Neural progenitor cell (in vitro differentiated cells): ENCODE measurements at regions not wholly inside any gene's neighbourhood (a gene's known extent, or its start where the extent isn't known, plus 50 kb on each side); places are given as distances from the start of the nearest gene placed in this dataset.

ENCODE experiments used
- DNase-seq: peaks from one replicate; pipeline ENCODE4 v3.0.0-alpha.2; 2016; ENCODE audit warnings: low spot score
- H2AFZ ChIP-seq: fragments of 200-600 bp; sonication (generic); replicated peaks from 2 replicates; pipeline ENCODE4 v1.6.1; 2016; ENCODE audit warnings: antibody characterized with exemption
- H3F3A ChIP-seq: fragments of 200-600 bp; sonication (generic); 2 replicates; pipeline ENCODE4 v1.6.1; 2016; ENCODE audit warnings: antibody characterized with exemption, low read depth
- H3K27ac ChIP-seq: fragments of 200-600 bp; sonication (generic); 2 replicates; pipeline ENCODE4 v1.5.1; 2016; ENCODE audit warnings: mild to moderate bottlenecking
- H3K27me3 ChIP-seq: fragments of 200-600 bp; sonication (generic); 2 replicates; pipeline ENCODE4 v1.6.1; 2016; ENCODE audit warnings: mild to moderate bottlenecking, moderate library complexity
- H3K36me3 ChIP-seq: fragments of 200-600 bp; sonication (generic); 2 replicates; pipeline ENCODE4 v1.5.1; 2016
- H3K4me1 ChIP-seq: fragments of 200-600 bp; sonication (generic); 2 replicates; pipeline ENCODE4 v1.6.1; 2016; ENCODE audit warnings: mixed run types
- H3K4me2 ChIP-seq: fragments of 200-600 bp; sonication (generic); 2 replicates; pipeline ENCODE4 v1.6.1; 2016
- H3K4me3 ChIP-seq: fragments of 200-600 bp; sonication (generic); 2 replicates; pipeline ENCODE4 v1.5.1; 2016
- H3K79me2 ChIP-seq: fragments of 200-600 bp; sonication (generic); 2 replicates; pipeline ENCODE4 v1.6.1; 2016; ENCODE audit warnings: low read depth
- H3K9ac ChIP-seq: fragments of 200-600 bp; sonication (generic); 2 replicates; pipeline ENCODE4 v1.6.1; 2016
- H3K9me3 ChIP-seq: fragments of 200-600 bp; sonication (generic); 2 replicates; pipeline ENCODE4 v1.5.1; 2016; ENCODE audit warnings: low read depth
- H4K20me1 ChIP-seq: fragments of 200-600 bp; sonication (generic); 2 replicates; pipeline ENCODE4 v1.6.1; 2016; ENCODE audit warnings: low read depth
- H3K27ac Mint-ChIP-seq: 3 replicates; pipeline ENCODE4 v1.8.0; 2021; ENCODE audit warnings: mixed read lengths
- H3K27me3 Mint-ChIP-seq: 2 replicates; pipeline ENCODE4 v1.8.0; 2022; ENCODE audit warnings: low read depth, mild to moderate bottlenecking, inconsistent platforms, moderate library complexity, mixed read lengths; ENCODE audit not compliant: insufficient read depth
- H3K36me3 Mint-ChIP-seq: 3 replicates; pipeline ENCODE4 v1.8.0; 2021; ENCODE audit warnings: mixed read lengths
- H3K4me1 Mint-ChIP-seq: 3 replicates; pipeline ENCODE4 v1.8.0; 2021; ENCODE audit warnings: mixed read lengths
- H3K4me3 Mint-ChIP-seq: 3 replicates; pipeline ENCODE4 v1.8.0; 2021; ENCODE audit warnings: mild to moderate bottlenecking, moderate library complexity, mixed read lengths
- H3K9me3 Mint-ChIP-seq: 3 replicates; pipeline ENCODE4 v1.8.0; 2020; ENCODE audit warnings: mixed read lengths
- EZH2 ChIP-seq: fragments of 200-600 bp; sonication (generic); IDR thresholded peaks from 2 replicates; pipeline ENCODE4 v1.6.1; 2017; ENCODE audit warnings: antibody characterized with exemption, mild to moderate bottlenecking, moderate library complexity
- EZH2phosphoT487 ChIP-seq: fragments of 200-600 bp; sonication (generic); IDR thresholded peaks from 2 replicates; pipeline ENCODE4 v1.6.1; 2017; ENCODE audit warnings: antibody characterized with exemption
- TF ChIP-seq, protein P1 (sequence below): fragments of 200-600 bp; sonication (generic); IDR thresholded peaks from 2 replicates; pipeline ENCODE4 v1.5.1; 2017; ENCODE audit warnings: antibody characterized with exemption, mild to moderate bottlenecking

- Histone ChIP-seq H3K9ac (no peak overlapping the region), H3K27me3 (no peaks in the 10 kb centered on the region), H3K9me3 (no peaks in the 10 kb centered on the region), H2AFZ (no peak overlapping the region), H3K27ac (no peak overlapping the region), H4K20me1 (no peaks in the 10 kb centered on the region), H3K4me3 (no peak overlapping the region), H3K79me2 (no peaks in the 10 kb centered on the region), H3F3A (no peaks in the 10 kb centered on the region), H3K36me3 (no peaks in the 10 kb centered on the region), H3K4me2 (no peak overlapping the region), H3K4me1 (peaks cover 8% of the 10 kb centered on the region)
- DNase-seq = no peak
- Mint-ChIP-seq H3K4me1 (peaks cover 8% of the 10 kb centered on the region), H3K36me3 (no peaks in the 10 kb centered on the region), H3K4me3 (no peak overlapping the region), H3K27me3 (peaks cover 11% of the 10 kb centered on the region), H3K27ac (no peak overlapping the region), H3K9me3 (no peaks in the 10 kb centered on the region)
- TF ChIP-seq EZH2 = no peak
Measured at GRCh38 chr20:40335437-40335836, 353.6 kb downstream of the MAFB start.

GRCh38 chr20:40333591-40333990 is 355.4 kb downstream of the MAFB start:
- Mint-ChIP-seq H3K27me3 (peaks cover 11% of the 10 kb centered on the region), H3K36me3 (no peaks in the 10 kb centered on the region), H3K4me3 (no peak overlapping the region), H3K27ac (no peak overlapping the region), H3K9me3 (no peaks in the 10 kb centered on the region), H3K4me1 (peaks cover 8% of the 10 kb centered on the region)
- no peaks in the 10 kb centered on the region for H3F3A ChIP-seq
- H3K27ac ChIP-seq = no peak overlapping the region
- no peak overlapping the region for H2AFZ ChIP-seq
- no peaks in the 10 kb centered on the region for H3K79me2 ChIP-seq
- no peaks in the 10 kb centered on the region for H3K9me3 ChIP-seq
- DNase-seq = no peak
- TF ChIP-seq, protein P1, sequence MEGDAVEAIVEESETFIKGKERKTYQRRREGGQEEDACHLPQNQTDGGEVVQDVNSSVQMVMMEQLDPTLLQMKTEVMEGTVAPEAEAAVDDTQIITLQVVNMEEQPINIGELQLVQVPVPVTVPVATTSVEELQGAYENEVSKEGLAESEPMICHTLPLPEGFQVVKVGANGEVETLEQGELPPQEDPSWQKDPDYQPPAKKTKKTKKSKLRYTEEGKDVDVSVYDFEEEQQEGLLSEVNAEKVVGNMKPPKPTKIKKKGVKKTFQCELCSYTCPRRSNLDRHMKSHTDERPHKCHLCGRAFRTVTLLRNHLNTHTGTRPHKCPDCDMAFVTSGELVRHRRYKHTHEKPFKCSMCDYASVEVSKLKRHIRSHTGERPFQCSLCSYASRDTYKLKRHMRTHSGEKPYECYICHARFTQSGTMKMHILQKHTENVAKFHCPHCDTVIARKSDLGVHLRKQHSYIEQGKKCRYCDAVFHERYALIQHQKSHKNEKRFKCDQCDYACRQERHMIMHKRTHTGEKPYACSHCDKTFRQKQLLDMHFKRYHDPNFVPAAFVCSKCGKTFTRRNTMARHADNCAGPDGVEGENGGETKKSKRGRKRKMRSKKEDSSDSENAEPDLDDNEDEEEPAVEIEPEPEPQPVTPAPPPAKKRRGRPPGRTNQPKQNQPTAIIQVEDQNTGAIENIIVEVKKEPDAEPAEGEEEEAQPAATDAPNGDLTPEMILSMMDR = no peak
- TF ChIP-seq EZH2phosphoT487 = no peak
- TF ChIP-seq EZH2 = no peak
- H3K9ac ChIP-seq = no peak overlapping the region
- H3K4me2 ChIP-seq = no peak overlapping the region
- H3K4me3 ChIP-seq = no peak overlapping the region
- no peaks in the 10 kb centered on the region for H3K27me3 ChIP-seq
- H3K4me1 ChIP-seq = peaks cover 8% of the 10 kb centered on the region
- no peaks in the 10 kb centered on the region for H3K36me3 ChIP-seq
- H4K20me1 ChIP-seq = no peaks in the 10 kb centered on the region

- Histone ChIP-seq H3K9ac (no peak overlapping the region), H3K4me1 (peaks cover 8% of the 10 kb centered on the region), H3K27me3 (no peaks in the 10 kb centered on the region), H3F3A (no peaks in the 10 kb centered on the region), H4K20me1 (no peaks in the 10 kb centered on the region), H3K9me3 (no peaks in the 10 kb centered on the region), H3K79me2 (no peaks in the 10 kb centered on the region), H3K4me2 (no peak overlapping the region), H2AFZ (no peak overlapping the region), H3K27ac (no peak overlapping the region), H3K4me3 (no peak overlapping the region), H3K36me3 (no peaks in the 10 kb centered on the region)
- H3K4me1 Mint-ChIP-seq = peaks cover 8% of the 10 kb centered on the region
- TF ChIP-seq, protein P1 = no peak
- TF ChIP-seq EZH2 (no peak), EZH2phosphoT487 (no peak)
- H3K36me3 Mint-ChIP-seq = no peaks in the 10 kb centered on the region
- no peaks in the 10 kb centered on the region for H3K9me3 Mint-ChIP-seq
- no peak for DNase-seq
- peaks cover 11% of the 10 kb centered on the region for H3K27me3 Mint-ChIP-seq
- H3K27ac Mint-ChIP-seq = no peak overlapping the region
- H3K4me3 Mint-ChIP-seq = no peak overlapping the region
Measured at GRCh38 chr20:40331807-40332560, 357.1 kb downstream of the MAFB start.

- no peaks in the 10 kb centered on the region for H3K9me3 ChIP-seq
- DNase-seq = no peak
- H2AFZ ChIP-seq = no peak overlapping the region
- peaks cover 8% of the 10 kb centered on the region for H3K4me1 ChIP-seq
- H4K20me1 ChIP-seq = no peaks in the 10 kb centered on the region
- no peaks in the 10 kb centered on the region for H3K79me2 ChIP-seq
- H3K4me2 ChIP-seq = no peak overlapping the region
- H3K27me3 Mint-ChIP-seq = peaks cover 11% of the 10 kb centered on the region
- no peak overlapping the region for H3K4me3 ChIP-seq
- TF ChIP-seq EZH2 = no peak
- TF ChIP-seq, protein P1 = no peak
- no peak for TF ChIP-seq EZH2phosphoT487
- H3K27ac Mint-ChIP-seq = no peak overlapping the region
- no peak overlapping the region for H3K4me3 Mint-ChIP-seq
- H3K27me3 ChIP-seq = no peaks in the 10 kb centered on the region
- no peaks in the 10 kb centered on the region for H3F3A ChIP-seq
- H3K9me3 Mint-ChIP-seq = no peaks in the 10 kb centered on the region
- H3K36me3 ChIP-seq = no peaks in the 10 kb centered on the region
- H3K9ac ChIP-seq = no peak overlapping the region
- H3K4me1 Mint-ChIP-seq = peaks cover 8% of the 10 kb centered on the region
- H3K27ac ChIP-seq = no peak overlapping the region
- H3K36me3 Mint-ChIP-seq = no peaks in the 10 kb centered on the region
Measured at GRCh38 chr20:40331249-40331648, 357.8 kb downstream of the MAFB start.
